ENCODE measurements at regions not wholly inside any gene's neighbourhood (a gene's known extent, or its start where the extent isn't known, plus 50 kb on each side); places are given as distances from the start of the nearest gene placed in this dataset.

DNA sequence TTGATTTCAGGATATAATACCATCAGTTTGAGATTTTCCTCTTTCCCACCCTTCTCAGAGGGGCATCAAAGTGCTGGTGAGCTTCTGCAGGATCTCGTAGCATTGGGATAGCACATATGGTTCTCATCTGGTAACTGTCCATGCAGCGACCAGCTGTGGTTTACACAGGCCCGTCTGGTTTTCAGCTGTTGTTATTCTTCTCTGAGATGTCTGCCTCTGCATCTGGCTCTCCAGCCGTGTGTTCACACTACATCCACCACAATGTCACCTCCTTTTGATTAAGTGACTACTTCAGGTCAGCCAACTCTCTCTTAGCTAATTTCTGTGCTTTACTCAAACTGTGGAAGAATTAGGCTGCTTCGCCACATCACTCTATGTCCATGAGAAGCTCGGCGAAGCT, 676.7 kb upstream of the TENM3 start:
- Histone ChIP-seq H4K20me1 (ENCODE audit: insufficient read depth, low read length) (no peaks in the 10 kb centered on the region), H3K4me2 (ENCODE audit: low read depth, low read length) (no peak overlapping the region), H3K36me3 (ENCODE audit: control insufficient read depth, insufficient read depth, low read length) (no peaks in the 10 kb centered on the region), H3K79me1 (ENCODE audit: low read depth in 1 of 2, low read length in 2 of 2) (no peaks in the 10 kb centered on the region), H3K9ac (ENCODE audit: low read depth, low read length) (no peak overlapping the region), H2BK20ac (ENCODE audit: low read depth, low read length) (no peak overlapping the region), H3K18ac (ENCODE audit: low read depth, low read length) (no peak overlapping the region), H2BK5ac (ENCODE audit: low read depth, low read length, poor library complexity, severe bottlenecking) (no peak overlapping the region), H2BK120ac (ENCODE audit: low read depth, low read length) (no peak overlapping the region), H3K27me3 (ENCODE audit: control insufficient read depth, insufficient read depth, low read length) (no peaks in the 10 kb centered on the region), H3K23ac (ENCODE audit: low read depth, low read length) (no peak overlapping the region), H2AK5ac (ENCODE audit: low read depth, low read length) (no peak overlapping the region), H3K9me3 (ENCODE audit: control insufficient read depth, insufficient read depth, low read length) (no peaks in the 10 kb centered on the region), H3K4ac (ENCODE audit: low read depth, low read length) (no peak overlapping the region), H3K14ac (replicated peaks; ENCODE audit: low read depth, low read length) (no peak overlapping the region), H2AK9ac (replicated peaks; ENCODE audit: low read depth, low read length, poor library complexity) (no peak overlapping the region), H2AFZ (replicated peaks; ENCODE audit: low read length, poor library complexity) (peak overlapping the region; percentile 58), H3K27ac (ENCODE audit: insufficient read depth, low read length) (no peak overlapping the region), H3K4me1 (ENCODE audit: control insufficient read depth, insufficient read depth, low read length) (peaks cover 2% of the 10 kb centered on the region; the same call in 1 of the 2 replicates), H4K8ac (ENCODE audit: low read depth in 2 of 2, low read length in 2 of 2) (no peak overlapping the region), H4K91ac (ENCODE audit: insufficient read depth, low read depth, low read length) (no peak overlapping the region), H3K56ac (ENCODE audit: extremely low read depth, insufficient read depth, low read length) (no peak overlapping the region), H3K4me3 (ENCODE audit: insufficient read depth, low read depth, low read length) (no peak overlapping the region), H4K5ac (ENCODE audit: low read depth, low read length) (no peak overlapping the region), H2BK15ac (ENCODE audit: low read depth, low read length) (no peak overlapping the region), H3K9me1 (ENCODE audit: insufficient read depth, low read length) (no peaks in the 10 kb centered on the region)
- WGBS, 2 experiments (ENCODE audit: extremely low coverage in 2 of 2, insufficient read length in 1 of 2): 42% methylated on average over 2 of the region's 7 CpGs; no CpG with 5 or more reads in 1 of the 2 experiments
- ChIA-PET CTCF (no interaction called here), POLR2A (ENCODE audit: unreplicated experiment) (no interaction called here)
- in situ Hi-C loops (cut with MboI; ENCODE audit: low sequenced_read_pairs) (loop anchor here (25.0 kb wide), 1 partner anchor 1246 kb away; no protein-coding TSS in a partner anchor), intact Hi-C loops (cut with micrococcal nuclease) (loop anchor here (5.0 to 10.0 kb wide), 4 partner anchors 878 to 1358 kb away; no protein-coding TSS in a partner anchor), dilution Hi-C loops (cut with HindIII; ENCODE audit: low sequenced_read_pairs, unreplicated experiment) (no loop called here)
- DNase-seq: peak; percentile 80
- ATAC-seq (ENCODE audit: low read depth): peak; percentile 61
- BruUV-seq (replicated peaks): no TSS peak
- TF ChIP-seq CEBPB (IDR thresholded peaks at IDR 0.05; ENCODE audit: low read depth, low read length) (no peak), FOS (IDR thresholded peaks at IDR 0.05; ENCODE audit: low read depth, low read length) (no peak), NFE2L2 (IDR thresholded peaks at IDR 0.05; ENCODE audit: low read depth, low read length) (no peak), RCOR1 (IDR thresholded peaks at IDR 0.05; ENCODE audit: insufficient replicate concordance, low read length) (no peak), MXI1 (IDR thresholded peaks at IDR 0.05; ENCODE audit: borderline replicate concordance, low read depth, low read length) (no peak), CHD1 (IDR thresholded peaks at IDR 0.05; ENCODE audit: low read depth, low read length) (no peak), SMC3 (IDR thresholded peaks at IDR 0.05; ENCODE audit: low read depth, low read length) (no peak), RFX5 (IDR thresholded peaks at IDR 0.05; ENCODE audit: low read depth, low read length) (no peak), BHLHE40 (IDR thresholded peaks at IDR 0.05; ENCODE audit: low read depth, low read length) (no peak), POLR2A (IDR thresholded peaks at IDR 0.05; ENCODE audit: low read depth, low read length) (no peak), MAFK (IDR thresholded peaks at IDR 0.05; ENCODE audit: low read depth, low read length) (no peak), MAZ (IDR thresholded peaks at IDR 0.05; ENCODE audit: borderline replicate concordance, low read depth, low read length) (no peak)
- TF ChIP-seq, protein P1, sequence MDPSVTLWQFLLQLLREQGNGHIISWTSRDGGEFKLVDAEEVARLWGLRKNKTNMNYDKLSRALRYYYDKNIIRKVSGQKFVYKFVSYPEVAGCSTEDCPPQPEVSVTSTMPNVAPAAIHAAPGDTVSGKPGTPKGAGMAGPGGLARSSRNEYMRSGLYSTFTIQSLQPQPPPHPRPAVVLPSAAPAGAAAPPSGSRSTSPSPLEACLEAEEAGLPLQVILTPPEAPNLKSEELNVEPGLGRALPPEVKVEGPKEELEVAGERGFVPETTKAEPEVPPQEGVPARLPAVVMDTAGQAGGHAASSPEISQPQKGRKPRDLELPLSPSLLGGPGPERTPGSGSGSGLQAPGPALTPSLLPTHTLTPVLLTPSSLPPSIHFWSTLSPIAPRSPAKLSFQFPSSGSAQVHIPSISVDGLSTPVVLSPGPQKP (IDR thresholded peaks at IDR 0.05; ENCODE audit: borderline replicate concordance, low read depth, low read length): no peak
- TF ChIP-seq, protein P2, sequence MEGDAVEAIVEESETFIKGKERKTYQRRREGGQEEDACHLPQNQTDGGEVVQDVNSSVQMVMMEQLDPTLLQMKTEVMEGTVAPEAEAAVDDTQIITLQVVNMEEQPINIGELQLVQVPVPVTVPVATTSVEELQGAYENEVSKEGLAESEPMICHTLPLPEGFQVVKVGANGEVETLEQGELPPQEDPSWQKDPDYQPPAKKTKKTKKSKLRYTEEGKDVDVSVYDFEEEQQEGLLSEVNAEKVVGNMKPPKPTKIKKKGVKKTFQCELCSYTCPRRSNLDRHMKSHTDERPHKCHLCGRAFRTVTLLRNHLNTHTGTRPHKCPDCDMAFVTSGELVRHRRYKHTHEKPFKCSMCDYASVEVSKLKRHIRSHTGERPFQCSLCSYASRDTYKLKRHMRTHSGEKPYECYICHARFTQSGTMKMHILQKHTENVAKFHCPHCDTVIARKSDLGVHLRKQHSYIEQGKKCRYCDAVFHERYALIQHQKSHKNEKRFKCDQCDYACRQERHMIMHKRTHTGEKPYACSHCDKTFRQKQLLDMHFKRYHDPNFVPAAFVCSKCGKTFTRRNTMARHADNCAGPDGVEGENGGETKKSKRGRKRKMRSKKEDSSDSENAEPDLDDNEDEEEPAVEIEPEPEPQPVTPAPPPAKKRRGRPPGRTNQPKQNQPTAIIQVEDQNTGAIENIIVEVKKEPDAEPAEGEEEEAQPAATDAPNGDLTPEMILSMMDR (conservative IDR thresholded peaks at IDR 0.05; ENCODE audit: low read depth, low read length): no peak

All from IMR-90 (cell line).